ENCODE measurements at regions not wholly inside any gene's neighbourhood (a gene's known extent, or its start where the extent isn't known, plus 50 kb on each side); places are given as distances from the start of the nearest gene placed in this dataset.
"Not testable (repeated sequence)": the region's sequence is repeated elsewhere in the genome, so short reads cannot be mapped to it uniquely, and the experiment has no call there.

GRCh38 chr5:116705121-116705519 lies 130.5 kb upstream of the SEMA6A start:
- TF ChIP-seq POLR2A, POLR2AphosphoS5 (IDR thresholded peaks at IDR 0.05; ENCODE audit: low read depth, low read length): not testable (repeated sequence)

Data from GM12892 (cell line).